NCI-H2196 (cell line): ENCODE measurements at regions not wholly inside any gene's neighbourhood (a gene's known extent, or its start where the extent isn't known, plus 50 kb on each side); places are given as distances from the start of the nearest gene placed in this dataset.
"Not testable (repeated sequence)": the region's sequence is repeated elsewhere in the genome, so short reads cannot be mapped to it uniquely, and the experiment has no call there.

Experiments
- DNase-seq: peaks from one replicate; lab custom pipeline; 2025; ENCODE audit not compliant: unreplicated experiment; lab: John Stamatoyannopoulos, UW

GRCh38 chr7:135872861-135873260, 104.3 kb downstream of the MTPN start:
- not testable (repeated sequence) for DNase-seq

GRCh38 chr7:135862586-135863340, 114.2 kb upstream of the FAM180A start:
- DNase-seq = no peak

GRCh38 chr7:135859538-135859937, 110.9 kb upstream of the FAM180A start:
- no peak for DNase-seq

GRCh38 chr7:135858851-135859250, 110.2 kb upstream of the FAM180A start:
- DNase-seq = no peak

- DNase-seq = no peak
These were observed 109.8 kb upstream of the FAM180A start for GRCh38 chr7:135858379-135858778.

GRCh38 chr7:135857519-135858274, 109.1 kb upstream of the FAM180A start:
- DNase-seq = no peak

- no peak for DNase-seq
These were observed 107.9 kb upstream of the FAM180A start for GRCh38 chr7:135856356-135857144.

GRCh38 chr7:135855846-135856245, 107.2 kb upstream of the FAM180A start:
- DNase-seq = no peak

GRCh38 chr7:135853499-135853898, 104.9 kb upstream of the FAM180A start:
- DNase-seq = no peak

GRCh38 chr7:135853008-135853407, 104.4 kb upstream of the FAM180A start:
- no peak for DNase-seq

- DNase-seq = no peak
These were observed 98.6 kb upstream of the FAM180A start for GRCh38 chr7:135847242-135847641.

GRCh38 chr7:135846339-135846738, 97.7 kb upstream of the FAM180A start:
- DNase-seq = no peak

GRCh38 chr7:135845415-135846075, 96.9 kb upstream of the FAM180A start:
- no peak for DNase-seq

GRCh38 chr7:135844903-135845302, 96.3 kb upstream of the FAM180A start:
- DNase-seq = no peak

- no peak for DNase-seq
These were observed 94.6 kb upstream of the FAM180A start for GRCh38 chr7:135843214-135843613.

- DNase-seq = no peak
These were observed 94.0 kb upstream of the FAM180A start for GRCh38 chr7:135842446-135843179.

- DNase-seq = no peak
These were observed 92.0 kb upstream of the FAM180A start for GRCh38 chr7:135840591-135840990.

GRCh38 chr7:135837675-135838074, 89.1 kb upstream of the FAM180A start:
- DNase-seq = no peak

GRCh38 chr7:135834266-135834665, 85.7 kb upstream of the FAM180A start:
- DNase-seq = no peak

GRCh38 chr7:135833642-135834041, 85.0 kb upstream of the FAM180A start:
- no peak for DNase-seq
